H9 (cell line): ENCODE measurements at regions not wholly inside any gene's neighbourhood (a gene's known extent, or its start where the extent isn't known, plus 50 kb on each side); places are given as distances from the start of the nearest gene placed in this dataset.

Source experiments
- DNase-seq: peaks from one replicate; pipeline ENCODE4 v3.0.0-alpha.2; 2017
- H2AFZ ChIP-seq: one replicate; pipeline ENCODE4 v1.6.1; 2013; ENCODE audit warnings: mild to moderate bottlenecking, low read length, control low read depth, moderate library complexity
- H2AK5ac ChIP-seq: 2 replicates; pipeline ENCODE4 v1.6.1; 2013; ENCODE audit warnings: low read length, control low read depth, mixed read lengths; ENCODE audit not compliant: insufficient read length
- H2BK120ac ChIP-seq: one replicate; pipeline ENCODE4 v1.6.1; 2013; ENCODE audit warnings: low read depth, mild to moderate bottlenecking, low read length, control low read depth, inconsistent platforms; ENCODE audit not compliant: poor library complexity, severe bottlenecking
- H2BK12ac ChIP-seq: 2 replicates; pipeline ENCODE4 v1.6.1; 2013; ENCODE audit warnings: low read length, control low read depth, mixed read lengths, low read depth; ENCODE audit not compliant: insufficient read length
- H2BK15ac ChIP-seq: 2 replicates; pipeline ENCODE4 v1.6.1; 2013; ENCODE audit warnings: low read depth, low read length, control low read depth
- H2BK20ac ChIP-seq: one replicate; pipeline ENCODE4 v1.6.1; 2013; ENCODE audit warnings: low read depth, mild to moderate bottlenecking, low read length, control low read depth, inconsistent platforms; ENCODE audit not compliant: poor library complexity, severe bottlenecking
- H2BK5ac ChIP-seq: 2 replicates; pipeline ENCODE4 v1.6.1; 2013; ENCODE audit warnings: low read length, control low read depth, mixed read lengths; ENCODE audit not compliant: insufficient read length
- H3K14ac ChIP-seq: 2 replicates; pipeline ENCODE4 v1.6.1; 2013; ENCODE audit warnings: low read length, control low read depth; ENCODE audit not compliant: insufficient read depth
- H3K18ac ChIP-seq: 2 replicates; pipeline ENCODE4 v1.6.1; 2013; ENCODE audit warnings: low read depth, mild to moderate bottlenecking, mixed read lengths, low read length, control low read depth; ENCODE audit not compliant: insufficient read length
- H3K23ac ChIP-seq: 2 replicates; pipeline ENCODE4 v1.6.1; 2013; ENCODE audit warnings: low read length, control low read depth, mixed read lengths, low read depth; ENCODE audit not compliant: insufficient read length
- H3K23me2 ChIP-seq: 2 replicates; pipeline ENCODE4 v1.6.1; 2013; ENCODE audit warnings: low read depth, mild to moderate bottlenecking, mixed read lengths, low read length, control low read depth; ENCODE audit not compliant: insufficient read length, poor library complexity, severe bottlenecking
- H3K27ac ChIP-seq: 2 replicates; pipeline ENCODE4 v1.5.1; 2013; ENCODE audit warnings: low read length, control low read depth, mixed read lengths, low read depth; ENCODE audit not compliant: insufficient read length
- H3K27me3 ChIP-seq: 2 replicates; pipeline ENCODE4 v1.6.1; 2013; ENCODE audit warnings: low read length, control low read depth, inconsistent platforms; ENCODE audit not compliant: insufficient read depth
- H3K4ac ChIP-seq: 2 replicates; pipeline ENCODE4 v1.6.1; 2013; ENCODE audit warnings: low read depth, mild to moderate bottlenecking, control low read depth, inconsistent platforms, low read length, moderate library complexity
- H3K4me1 ChIP-seq: 2 replicates; pipeline ENCODE4 v1.6.1; 2013; ENCODE audit warnings: low read length, control low read depth, inconsistent platforms; ENCODE audit not compliant: insufficient read depth
- H3K4me2 ChIP-seq: 2 replicates; pipeline ENCODE4 v1.6.1; 2013; ENCODE audit warnings: low read length, control low read depth, mixed read lengths; ENCODE audit not compliant: insufficient read length, insufficient read depth
- H3K56ac ChIP-seq: 2 replicates; pipeline ENCODE4 v1.6.1; 2013; ENCODE audit warnings: low read depth, mild to moderate bottlenecking, mixed read lengths, low read length, control low read depth; ENCODE audit not compliant: insufficient read length
- H3K79me1 ChIP-seq: 2 replicates; pipeline ENCODE4 v1.6.1; 2013; ENCODE audit warnings: low read depth, mild to moderate bottlenecking, moderate library complexity, low read length, control low read depth, inconsistent platforms; ENCODE audit not compliant: insufficient read depth, poor library complexity, severe bottlenecking
- H3K79me2 ChIP-seq: 2 replicates; pipeline ENCODE4 v1.6.1; 2013; ENCODE audit warnings: low read length, control low read depth, inconsistent platforms; ENCODE audit not compliant: insufficient read depth
- H3K9ac ChIP-seq: 2 replicates; pipeline ENCODE4 v1.6.1; 2013; ENCODE audit warnings: low read length, control low read depth, mixed read lengths; ENCODE audit not compliant: insufficient read length; ENCODE audit errors: extremely low read depth
- H3K9me3 ChIP-seq: one replicate; pipeline ENCODE4 v1.6.1; 2013; ENCODE audit warnings: low read depth, low read length, inconsistent platforms; ENCODE audit not compliant: control insufficient read depth
- H3T11ph ChIP-seq: one replicate; pipeline ENCODE4 v1.6.1; 2013; ENCODE audit warnings: mild to moderate bottlenecking, low read length, control low read depth, inconsistent platforms
- H4K20me1 ChIP-seq: one replicate; pipeline ENCODE4 v1.6.1; 2013; ENCODE audit not compliant: control insufficient read depth, insufficient read length, insufficient read depth
- H4K5ac ChIP-seq: 2 replicates; pipeline ENCODE4 v1.6.1; 2013; ENCODE audit warnings: low read depth, mild to moderate bottlenecking, mixed read lengths, low read length, control low read depth; ENCODE audit not compliant: insufficient read length
- H4K8ac ChIP-seq: replicated peaks from 2 replicates; pipeline ENCODE4 v1.6.1; 2013; ENCODE audit warnings: low read length, control low read depth, mixed read lengths, low read depth; ENCODE audit not compliant: insufficient read length
- H4K91ac ChIP-seq: 2 replicates; pipeline ENCODE4 v1.6.1; 2013; ENCODE audit warnings: low read depth, mild to moderate bottlenecking, moderate library complexity, mixed read lengths, low read length, control low read depth; ENCODE audit not compliant: insufficient read length
- H3K27ac Mint-ChIP-seq, 3 experiments: 2 replicates in 2 of 3; 3 replicates in 1 of 3; pipeline ENCODE4 v1.8.0; 2020 to 2021; ENCODE audit warnings: mixed read lengths in 3 of 3, mild to moderate bottlenecking in 1 of 3, moderate library complexity in 1 of 3
- H3K27me3 Mint-ChIP-seq: 2 replicates; pipeline ENCODE4 v1.8.0; 2021; ENCODE audit warnings: low read depth, mild to moderate bottlenecking, moderate library complexity, mixed read lengths
- H3K36me3 Mint-ChIP-seq, 3 experiments: 2 replicates in 2 of 3; 3 replicates in 1 of 3; pipeline ENCODE4 v1.8.0; 2020 to 2021; ENCODE audit warnings: low read depth in 3 of 3, mixed read lengths in 3 of 3; ENCODE audit not compliant: insufficient read depth in 1 of 3
- H3K4me1 Mint-ChIP-seq, 2 experiments: 2 replicates each; pipeline ENCODE4 v1.8.0; 2020; ENCODE audit warnings: mixed read lengths in 2 of 2
- H3K4me3 Mint-ChIP-seq, 2 experiments: 2 replicates in 1 of 2; 3 replicates in 1 of 2; pipeline ENCODE4 v1.8.0; 2020 to 2021; ENCODE audit warnings: mild to moderate bottlenecking in 2 of 2, mixed read lengths in 2 of 2, moderate library complexity in 1 of 2
- H3K9me3 Mint-ChIP-seq, 2 experiments: 2 replicates in 1 of 2; 3 replicates in 1 of 2; pipeline ENCODE4 v1.8.0; 2020; ENCODE audit warnings: mild to moderate bottlenecking in 2 of 2, mixed read lengths in 2 of 2, moderate library complexity in 1 of 2
- CTCF ChIP-seq: fragments of 200-600 bp; sonication (generic); conservative IDR thresholded peaks from 3 replicates; pipeline ENCODE4 v1.8.0; 2021; ENCODE audit warnings: antibody characterized with exemption, mild to moderate bottlenecking
- WGBS: extraction: QIAGEN DNeasy Blood & Tissue Kit; methylation state at CpG from one replicate; pipeline ENCODE4 v1.1.7; 2013; ENCODE audit warnings: missing lambda C conversion rate, low lambda C conversion rate, mixed read lengths; ENCODE audit not compliant: insufficient read length; ENCODE audit errors: extremely low coverage; 5-methylcytosine and 5-hydroxymethylcytosine counted together

GRCh38 chr13:84049443-84050219, 167.4 kb upstream of the SLITRK1 start:
- Histone ChIP-seq H3K4ac (no peak overlapping the region), H2BK12ac (no peak overlapping the region), H4K20me1 (no peaks in the 10 kb centered on the region), H4K8ac (no peak overlapping the region), H3K14ac (no peak overlapping the region), H3K23ac (no peak overlapping the region), H3K18ac (no peak overlapping the region), H3K9ac (no peak overlapping the region), H3T11ph (no peak overlapping the region), H3K79me1 (no peaks in the 10 kb centered on the region), H2AK5ac (no peak overlapping the region), H3K23me2 (no peaks in the 10 kb centered on the region), H3K27me3 (no peaks in the 10 kb centered on the region), H3K27ac (no peak overlapping the region), H2BK20ac (no peak overlapping the region), H2BK5ac (no peak overlapping the region), H2BK15ac (no peak overlapping the region), H4K91ac (no peak overlapping the region), H3K4me2 (no peak overlapping the region), H3K9me3 (no peaks in the 10 kb centered on the region), H2BK120ac (no peak overlapping the region), H3K56ac (no peak overlapping the region), H2AFZ (no peak overlapping the region), H4K5ac (no peak overlapping the region), H3K79me2 (no peaks in the 10 kb centered on the region), H3K4me1 (no peaks in the 10 kb centered on the region; the same call in 1 of the 2 replicates)
- peaks cover 4 to 9% of the 10 kb centered on the region in 2 experiments; a peak in 4 of 5 replicates for H3K9me3 Mint-ChIP-seq
- no peak for TF ChIP-seq CTCF
- no peak overlapping the region for H3K27ac Mint-ChIP-seq
- H3K4me1 Mint-ChIP-seq = peaks cover 10 to 13% of the 10 kb centered on the region in 2 experiments
- no peaks in the 10 kb centered on the region for H3K27me3 Mint-ChIP-seq
- H3K4me3 Mint-ChIP-seq = no peak overlapping the region
- peaks cover under 1 to 7% (median 2%) of the 10 kb centered on the region in 3 experiments; a peak in 4 of 7 replicates for H3K36me3 Mint-ChIP-seq
- DNase-seq = no peak
- WGBS = no CpG with 5 or more reads among the region's 2 CpGs
